ENCODE measurements at regions not wholly inside any gene's neighbourhood (a gene's known extent, or its start where the extent isn't known, plus 50 kb on each side); places are given as distances from the start of the nearest gene placed in this dataset.

DNA sequence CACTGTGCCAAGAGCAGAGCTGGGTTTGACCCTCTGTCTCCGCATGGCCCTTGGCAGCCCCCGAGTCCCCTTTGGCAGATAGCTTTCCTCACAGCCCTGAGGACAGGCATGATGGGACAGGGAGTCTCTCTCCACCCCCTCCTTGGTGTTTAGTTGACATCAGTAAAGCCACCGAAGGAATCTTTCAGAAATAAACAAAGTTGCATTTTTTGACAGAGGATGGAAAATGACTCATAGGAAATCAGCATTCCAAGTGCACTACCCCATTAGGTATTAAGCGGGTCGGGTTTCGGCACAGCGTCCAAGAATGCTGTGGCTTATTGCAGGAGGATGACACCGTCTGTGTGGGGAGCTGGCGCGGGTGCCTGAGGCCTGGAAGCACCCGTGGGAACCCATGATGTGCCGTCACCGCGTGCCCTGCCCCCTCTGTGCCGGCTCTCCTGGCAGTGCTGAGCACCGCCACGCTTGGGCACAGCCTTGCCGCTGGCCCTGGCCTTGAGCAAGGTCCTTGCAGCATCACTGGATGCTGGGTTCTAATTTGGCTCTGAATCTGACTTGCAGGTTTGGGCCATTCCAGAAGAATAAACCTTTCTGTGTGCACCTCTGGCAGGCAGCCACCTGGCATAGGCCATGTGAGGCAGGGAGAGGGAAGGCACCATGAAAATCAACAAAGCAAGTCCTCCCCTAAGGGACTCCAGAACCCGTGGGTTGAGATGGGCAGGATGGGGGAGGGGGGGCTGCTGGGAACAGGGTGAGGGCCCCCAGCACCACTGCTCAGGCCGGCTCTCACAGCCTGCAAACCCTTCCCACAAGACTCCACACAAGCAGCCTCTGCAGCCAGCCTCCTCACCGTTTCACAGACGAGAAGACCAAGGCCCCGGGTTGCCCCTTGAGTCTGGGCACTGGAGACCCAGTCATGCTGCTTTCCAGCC is 50.5 kb upstream of the ZNF469 start:
- DNase-seq (ENCODE audit: low spot score), result peak; percentile 25

DNA sequence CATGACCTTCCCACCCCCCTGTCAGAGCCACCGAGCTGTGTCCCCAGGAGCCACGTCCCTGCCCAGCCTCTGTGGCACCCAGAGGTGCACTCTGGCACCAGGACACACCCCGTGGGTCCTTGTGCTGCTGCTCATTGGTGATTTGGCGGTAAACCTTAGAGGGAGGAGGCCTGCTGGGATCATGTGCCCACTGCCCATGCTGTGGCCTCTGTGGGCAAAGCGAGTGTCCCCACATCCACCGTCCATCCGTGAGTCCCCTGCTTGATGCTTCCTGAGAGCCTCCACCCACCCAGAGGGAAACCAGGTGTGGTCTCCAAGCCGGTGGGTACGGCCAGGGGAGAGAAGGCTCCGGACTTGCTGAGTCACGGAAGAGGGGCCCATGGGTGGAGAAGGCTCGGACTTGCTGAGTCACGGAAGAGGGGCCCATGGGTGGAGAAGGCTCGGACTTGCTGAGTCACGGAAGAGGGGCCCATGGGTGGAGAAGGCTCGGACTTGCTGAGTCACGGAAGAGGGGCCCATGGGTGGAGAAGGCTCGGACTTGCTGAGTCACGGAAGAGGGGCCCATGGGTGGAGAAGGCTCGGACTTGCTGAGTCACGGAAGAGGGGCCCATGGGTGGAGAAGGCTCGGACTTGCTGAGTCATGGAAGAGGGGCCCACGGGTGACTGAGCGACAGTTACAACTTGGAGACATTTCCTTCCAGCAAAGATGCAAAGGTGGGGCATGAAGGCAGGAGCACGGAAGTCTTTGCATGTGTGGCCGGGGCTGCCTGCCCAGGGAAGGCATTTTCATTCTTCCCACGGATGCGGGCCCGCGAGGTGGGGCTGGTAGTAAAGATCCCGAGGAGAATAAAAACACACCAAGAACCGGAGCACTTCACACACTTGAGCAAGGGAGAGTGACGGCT is 49.6 kb upstream of the ZNF469 start:
- peak; percentile 31 for DNase-seq (ENCODE audit: low spot score)

Measured in HT-29 (cell line).